C4-2B (cell line): ENCODE measurements at regions not wholly inside any gene's neighbourhood (a gene's known extent, or its start where the extent isn't known, plus 50 kb on each side); places are given as distances from the start of the nearest gene placed in this dataset.

Experiments used
- CTCF ChIP-seq: fragments of 450-650 bp; conservative IDR thresholded peaks from 2 replicates; pipeline ENCODE4 v1.5.1; 2017; ENCODE audit warnings: mild to moderate bottlenecking
- ZFX ChIP-seq: fragments of 450-650 bp; IDR thresholded peaks from 2 replicates; pipeline ENCODE4 v1.6.1; 2017

GRCh38 chrX:104309169-104309568 is 54.4 kb upstream of the ESX1 start:
- TF ChIP-seq CTCF (no peak), ZFX (no peak)
